C4-2B (cell line): ENCODE measurements at regions not wholly inside any gene's neighbourhood (a gene's known extent, or its start where the extent isn't known, plus 50 kb on each side); places are given as distances from the start of the nearest gene placed in this dataset.
"Not testable (repeated sequence)": the region's sequence is repeated elsewhere in the genome, so short reads cannot be mapped to it uniquely, and the experiment has no call there.

ENCODE experiments used
- H3K27ac ChIP-seq: fragments of 450-650 bp; 2 replicates; pipeline ENCODE4 v1.5.1; 2017
- ZFX ChIP-seq: fragments of 450-650 bp; IDR thresholded peaks from 2 replicates; pipeline ENCODE4 v1.6.1; 2017
- TF ChIP-seq, protein P1 (sequence below): fragments of 450-650 bp; conservative IDR thresholded peaks from 2 replicates; pipeline ENCODE4 v1.5.1; 2017; ENCODE audit warnings: mild to moderate bottlenecking

DNA sequence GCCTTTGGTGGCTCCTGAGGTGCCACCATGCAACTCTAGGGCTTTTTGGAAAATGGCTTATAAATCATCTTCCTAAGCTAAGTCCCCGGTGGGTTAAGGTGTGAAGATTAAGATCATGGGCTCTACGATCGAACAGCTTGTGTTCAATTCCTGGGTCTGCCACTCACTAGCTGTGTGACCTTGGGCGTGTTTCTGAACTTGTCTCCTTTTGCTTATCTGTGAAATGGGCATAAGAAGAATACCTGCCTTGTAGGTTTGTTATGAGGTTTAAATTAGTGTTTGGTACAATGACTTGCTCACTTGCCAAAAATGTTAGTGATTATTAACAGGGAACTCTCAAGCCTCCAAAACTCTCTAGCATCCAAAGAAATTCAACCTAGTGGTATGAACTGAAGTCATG, 119.2 kb upstream of the PITX1 start:
- TF ChIP-seq, protein P1, sequence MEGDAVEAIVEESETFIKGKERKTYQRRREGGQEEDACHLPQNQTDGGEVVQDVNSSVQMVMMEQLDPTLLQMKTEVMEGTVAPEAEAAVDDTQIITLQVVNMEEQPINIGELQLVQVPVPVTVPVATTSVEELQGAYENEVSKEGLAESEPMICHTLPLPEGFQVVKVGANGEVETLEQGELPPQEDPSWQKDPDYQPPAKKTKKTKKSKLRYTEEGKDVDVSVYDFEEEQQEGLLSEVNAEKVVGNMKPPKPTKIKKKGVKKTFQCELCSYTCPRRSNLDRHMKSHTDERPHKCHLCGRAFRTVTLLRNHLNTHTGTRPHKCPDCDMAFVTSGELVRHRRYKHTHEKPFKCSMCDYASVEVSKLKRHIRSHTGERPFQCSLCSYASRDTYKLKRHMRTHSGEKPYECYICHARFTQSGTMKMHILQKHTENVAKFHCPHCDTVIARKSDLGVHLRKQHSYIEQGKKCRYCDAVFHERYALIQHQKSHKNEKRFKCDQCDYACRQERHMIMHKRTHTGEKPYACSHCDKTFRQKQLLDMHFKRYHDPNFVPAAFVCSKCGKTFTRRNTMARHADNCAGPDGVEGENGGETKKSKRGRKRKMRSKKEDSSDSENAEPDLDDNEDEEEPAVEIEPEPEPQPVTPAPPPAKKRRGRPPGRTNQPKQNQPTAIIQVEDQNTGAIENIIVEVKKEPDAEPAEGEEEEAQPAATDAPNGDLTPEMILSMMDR = no peak
- TF ChIP-seq ZFX = no peak
- no peak overlapping the region for H3K27ac ChIP-seq

DNA sequence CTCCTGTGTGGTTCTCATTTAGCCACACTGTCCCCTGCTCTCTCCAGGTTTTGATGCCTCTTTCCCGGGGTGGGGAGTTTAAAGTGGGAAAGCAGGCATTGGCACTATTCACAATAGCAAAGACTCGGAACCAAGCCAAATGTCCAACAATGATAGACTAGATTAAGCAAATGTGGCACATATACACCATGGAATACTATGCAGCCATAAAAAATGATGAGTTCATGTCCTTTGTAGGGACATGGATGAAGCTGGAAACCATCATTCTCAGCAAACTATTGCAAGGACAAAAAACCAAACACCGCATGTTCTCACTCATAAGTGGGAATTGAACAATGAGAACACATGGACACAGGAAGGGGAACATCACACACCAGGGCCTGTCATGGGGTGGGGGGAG, 117.6 kb upstream of the PITX1 start:
- H3K27ac ChIP-seq = not testable (repeated sequence)

DNA sequence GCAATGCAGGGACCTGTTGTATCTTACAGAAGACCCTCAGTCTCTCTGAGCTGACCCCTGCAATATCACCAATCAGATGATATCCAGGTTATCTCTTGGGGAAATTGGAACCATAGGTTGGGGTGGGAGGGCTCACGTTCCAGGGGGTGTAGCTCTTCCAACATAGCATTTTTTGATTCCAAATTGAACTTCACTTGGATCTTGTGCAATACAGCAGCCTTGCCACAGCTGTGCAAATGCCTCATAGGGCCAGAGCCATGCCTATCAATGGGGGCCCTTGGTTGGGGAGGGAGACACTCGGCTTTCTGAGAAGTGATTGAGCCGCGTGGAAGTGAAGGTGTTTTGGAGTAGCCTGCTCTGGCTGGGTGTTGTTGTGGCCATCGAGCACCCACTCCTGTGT, 117.2 kb upstream of the PITX1 start:
- no peak for TF ChIP-seq ZFX
- TF ChIP-seq, protein P1 = no peak
- H3K27ac ChIP-seq = no peak overlapping the region

DNA sequence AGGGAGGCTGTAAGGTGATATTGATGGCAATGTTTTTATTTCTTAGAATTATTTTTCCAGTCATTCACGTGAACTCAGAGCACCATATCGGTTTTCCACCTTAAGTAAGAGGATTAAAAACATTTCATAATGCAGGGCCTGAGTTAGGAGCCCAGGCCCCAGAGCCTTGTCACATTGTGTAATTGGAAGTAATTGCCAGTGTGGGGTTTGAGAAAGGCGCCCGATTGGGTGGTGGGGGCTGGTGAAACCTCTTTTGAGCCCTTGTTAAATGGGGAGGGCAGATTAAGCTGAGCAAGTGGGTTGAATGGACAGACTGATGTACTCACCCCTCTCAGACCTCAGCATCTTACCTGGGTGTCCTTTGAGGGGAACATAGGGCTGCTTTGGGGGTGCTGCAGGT, 116.7 kb upstream of the PITX1 start:
- no peak overlapping the region for H3K27ac ChIP-seq
- TF ChIP-seq, protein P1 = no peak
- no peak for TF ChIP-seq ZFX

DNA sequence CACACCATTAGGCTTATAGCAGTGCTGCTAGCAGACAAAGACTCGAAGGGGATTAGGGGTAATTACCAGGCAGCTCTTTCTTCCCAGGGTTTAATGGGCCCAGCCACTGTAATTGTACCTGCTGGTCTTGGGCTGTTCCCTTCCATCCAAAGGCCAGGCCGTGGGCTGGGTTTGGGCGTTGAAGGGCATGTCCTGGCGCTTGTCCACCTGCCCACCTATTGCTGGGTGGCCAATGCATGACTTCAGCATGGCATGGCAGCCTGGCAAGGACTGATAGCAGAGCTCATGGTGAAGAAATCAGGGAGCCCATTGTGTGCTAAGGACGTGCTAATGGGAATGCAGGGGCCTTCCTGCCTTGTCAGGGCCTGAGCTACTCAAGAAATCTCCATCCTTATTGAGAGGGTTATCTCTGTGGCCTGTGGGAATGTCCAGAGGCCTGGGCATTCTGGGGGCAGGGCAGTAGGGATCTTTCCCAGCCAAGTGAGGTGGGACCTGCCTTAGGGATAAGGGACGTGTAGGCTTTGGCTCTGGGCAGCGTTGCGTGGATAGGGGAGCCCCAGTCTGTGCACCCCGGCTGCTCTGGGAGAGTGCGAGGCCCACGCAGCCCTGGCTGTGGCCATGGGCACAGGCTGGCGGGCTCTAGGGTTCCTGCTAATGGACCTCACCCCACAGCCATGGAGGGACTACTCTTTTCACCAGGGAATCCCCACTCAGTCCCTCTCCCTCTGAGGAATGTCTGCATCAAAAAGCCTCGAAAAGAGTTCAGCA, 116.1 kb upstream of the PITX1 start:
- TF ChIP-seq, protein P1 = no peak
- no peak for TF ChIP-seq ZFX
- H3K27ac ChIP-seq = no peak overlapping the region

DNA sequence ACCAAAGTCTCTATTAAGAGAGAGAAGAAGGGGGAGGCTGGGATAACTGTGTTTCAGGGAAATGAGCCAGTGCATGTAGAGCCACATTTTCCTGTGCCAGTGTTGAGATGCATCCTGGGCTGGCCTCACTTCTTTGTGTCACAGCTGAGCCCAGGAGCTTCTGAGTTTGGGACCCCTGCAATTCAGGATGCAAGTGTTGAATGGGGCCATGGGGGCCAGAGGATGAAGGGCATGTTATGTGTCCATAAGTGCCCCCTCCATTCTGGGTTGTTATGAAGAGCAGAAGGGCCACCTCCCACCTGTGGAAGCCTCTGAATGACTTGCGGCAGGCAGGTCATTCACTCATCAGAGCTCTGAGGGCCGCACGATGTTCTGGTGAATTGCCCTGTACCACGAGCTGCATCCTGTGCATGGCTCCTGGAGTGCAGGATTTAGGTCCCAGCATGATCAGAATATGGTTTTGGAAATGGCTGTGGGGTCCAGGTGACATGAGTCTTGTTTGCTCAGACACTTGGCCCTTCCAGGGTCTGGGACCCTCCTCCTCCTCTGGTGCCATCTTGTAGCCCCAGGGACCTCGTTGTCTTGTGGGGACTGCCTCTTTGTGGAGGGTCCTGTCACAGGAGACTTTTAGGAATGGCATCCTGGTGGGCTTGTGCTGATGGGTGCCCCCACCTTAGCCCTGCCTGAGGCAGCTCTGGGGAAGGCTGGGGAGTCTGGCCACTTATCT, 115.4 kb upstream of the PITX1 start:
- no peak overlapping the region for H3K27ac ChIP-seq
- TF ChIP-seq, protein P1 = no peak
- no peak for TF ChIP-seq ZFX

DNA sequence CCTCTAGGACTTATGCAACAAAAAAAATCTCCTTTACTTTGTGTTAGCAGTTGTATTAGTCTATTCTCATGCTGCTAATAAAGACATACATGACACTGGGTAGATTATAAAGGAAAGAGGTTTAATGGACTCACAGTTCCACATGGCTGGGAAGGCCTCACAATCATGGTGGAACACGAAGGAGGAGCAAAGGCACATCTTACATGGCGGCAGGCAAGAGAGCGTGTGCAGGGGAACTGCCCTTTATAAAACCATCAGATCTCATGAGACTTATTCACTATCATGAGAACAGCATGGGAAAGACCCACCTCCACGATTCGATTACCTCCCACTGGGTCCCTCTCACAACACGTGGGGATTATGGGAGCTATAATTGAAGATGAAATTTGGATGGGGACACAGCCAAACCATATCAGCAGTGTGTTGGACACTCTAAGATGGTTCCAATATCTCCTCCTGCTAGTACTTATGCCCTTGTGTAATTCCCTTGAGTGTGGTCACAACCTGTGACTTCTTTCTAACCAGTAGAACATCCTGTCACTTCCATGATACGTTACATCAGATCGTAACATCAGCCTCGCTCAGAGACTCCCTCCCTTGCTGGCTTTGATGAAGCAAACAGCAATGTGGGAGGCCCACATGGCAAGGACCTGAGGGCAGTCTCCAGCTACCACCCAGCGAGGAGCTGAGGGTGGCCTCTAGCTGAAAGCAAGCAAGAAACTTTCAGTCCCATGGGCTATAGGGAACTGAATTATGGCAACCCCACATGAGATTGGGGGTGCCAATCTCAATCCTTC, 113.5 kb upstream of the PITX1 start:
- H3K27ac ChIP-seq = no peak overlapping the region
- TF ChIP-seq, protein P1 = no peak
- no peak for TF ChIP-seq ZFX
